ENCODE measurements at regions not wholly inside any gene's neighbourhood (a gene's known extent, or its start where the extent isn't known, plus 50 kb on each side); places are given as distances from the start of the nearest gene placed in this dataset.

- CTCF ChIA-PET, result no interaction called here
- TF ChIP-seq, protein P1, sequence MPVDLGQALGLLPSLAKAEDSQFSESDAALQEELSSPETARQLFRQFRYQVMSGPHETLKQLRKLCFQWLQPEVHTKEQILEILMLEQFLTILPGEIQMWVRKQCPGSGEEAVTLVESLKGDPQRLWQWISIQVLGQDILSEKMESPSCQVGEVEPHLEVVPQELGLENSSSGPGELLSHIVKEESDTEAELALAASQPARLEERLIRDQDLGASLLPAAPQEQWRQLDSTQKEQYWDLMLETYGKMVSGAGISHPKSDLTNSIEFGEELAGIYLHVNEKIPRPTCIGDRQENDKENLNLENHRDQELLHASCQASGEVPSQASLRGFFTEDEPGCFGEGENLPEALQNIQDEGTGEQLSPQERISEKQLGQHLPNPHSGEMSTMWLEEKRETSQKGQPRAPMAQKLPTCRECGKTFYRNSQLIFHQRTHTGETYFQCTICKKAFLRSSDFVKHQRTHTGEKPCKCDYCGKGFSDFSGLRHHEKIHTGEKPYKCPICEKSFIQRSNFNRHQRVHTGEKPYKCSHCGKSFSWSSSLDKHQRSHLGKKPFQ (tag by site-specific recombination; IDR thresholded peaks at IDR 0.05), result no peak
- no peak for TF ChIP-seq YY2 (tag by site-specific recombination; IDR thresholded peaks at IDR 0.05)
- no peak for TF ChIP-seq ZNF112 (tag by site-specific recombination; IDR thresholded peaks at IDR 0.05)
- TF ChIP-seq REST (tag by site-specific recombination; IDR thresholded peaks at IDR 0.05), result no peak
- TF ChIP-seq ZNF658 (tag by site-specific recombination; IDR thresholded peaks at IDR 0.05), result no peak
- TF ChIP-seq KLF17 (tag by site-specific recombination; IDR thresholded peaks at IDR 0.05), result no peak
- no peak for TF ChIP-seq ZNF514 (tag by site-specific recombination; IDR thresholded peaks at IDR 0.05)
- no peak for TF ChIP-seq ZNF677 (tag by site-specific recombination; IDR thresholded peaks at IDR 0.05)
- TF ChIP-seq, protein P2, sequence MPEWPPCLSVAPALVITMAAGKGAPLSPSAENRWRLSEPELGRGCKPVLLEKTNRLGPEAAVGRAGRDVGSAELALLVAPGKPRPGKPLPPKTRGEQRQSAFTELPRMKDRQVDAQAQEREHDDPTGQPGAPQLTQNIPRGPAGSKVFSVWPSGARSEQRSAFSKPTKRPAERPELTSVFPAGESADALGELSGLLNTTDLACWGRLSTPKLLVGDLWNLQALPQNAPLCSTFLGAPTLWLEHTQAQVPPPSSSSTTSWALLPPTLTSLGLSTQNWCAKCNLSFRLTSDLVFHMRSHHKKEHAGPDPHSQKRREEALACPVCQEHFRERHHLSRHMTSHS (tag by site-specific recombination; IDR thresholded peaks at IDR 0.05), result no peak
- no peak for TF ChIP-seq ZNF121 (tag by site-specific recombination; IDR thresholded peaks at IDR 0.05)
- TF ChIP-seq GLI2 (tag by site-specific recombination; IDR thresholded peaks at IDR 0.05; ENCODE audit: borderline replicate concordance, low read depth), result no peak
- no peak for TF ChIP-seq ZNF202 (tag by site-specific recombination; IDR thresholded peaks at IDR 0.05; ENCODE audit: borderline replicate concordance)
- no peak for TF ChIP-seq ZNF433 (tag by site-specific recombination; IDR thresholded peaks at IDR 0.05; ENCODE audit: low read depth)
- TF ChIP-seq ZNF292 (tag by site-specific recombination; IDR thresholded peaks at IDR 0.05; ENCODE audit: borderline replicate concordance, low read depth), result no peak
- TF ChIP-seq ZSCAN18 (tag by site-specific recombination; IDR thresholded peaks at IDR 0.05), result no peak
- no peak for TF ChIP-seq ZNF311 (tag by site-specific recombination; IDR thresholded peaks at IDR 0.05; ENCODE audit: borderline replicate concordance)
- TF ChIP-seq ZFP37 (tag by site-specific recombination; IDR thresholded peaks at IDR 0.05), result no peak
- no peak for TF ChIP-seq ZNF223 (tag by site-specific recombination; IDR thresholded peaks at IDR 0.05)
- TF ChIP-seq ZNF510 (tag by site-specific recombination; IDR thresholded peaks at IDR 0.05; ENCODE audit: insufficient replicate concordance), result no peak
- no peak for TF ChIP-seq ZNF146 (tag by site-specific recombination; IDR thresholded peaks at IDR 0.05)
- H3K4me1 ChIP-seq (ENCODE audit: control insufficient read depth, insufficient read depth, low read length), result peaks cover 6% of the 10 kb centered on the region; the same call in 1 of the 2 replicates
- no peak overlapping the region for H3K27ac ChIP-seq (ENCODE audit: extremely low read depth, low read depth, low read length)
- POLR2A ChIA-PET, result no interaction called here
- no peaks in the 10 kb centered on the region for H3K36me3 ChIP-seq (ENCODE audit: control insufficient read depth in 2 of 2, insufficient read depth in 1 of 2, low read length in 2 of 2)
- no peaks in the 10 kb centered on the region for H3K9me3 ChIP-seq (ENCODE audit: control insufficient read depth, insufficient read depth, low read depth, low read length)
- no peak overlapping the region for H3K4me3 ChIP-seq (ENCODE audit: low read depth, low read length)
Observed at GRCh38 chr2:104026725-104027124, 827.2 kb upstream of the POU3F3 start.
